ENCODE measurements at regions not wholly inside any gene's neighbourhood (a gene's known extent, or its start where the extent isn't known, plus 50 kb on each side); places are given as distances from the start of the nearest gene placed in this dataset.
"Not testable (repeated sequence)": the region's sequence is repeated elsewhere in the genome, so short reads cannot be mapped to it uniquely, and the experiment has no call there.

DNA sequence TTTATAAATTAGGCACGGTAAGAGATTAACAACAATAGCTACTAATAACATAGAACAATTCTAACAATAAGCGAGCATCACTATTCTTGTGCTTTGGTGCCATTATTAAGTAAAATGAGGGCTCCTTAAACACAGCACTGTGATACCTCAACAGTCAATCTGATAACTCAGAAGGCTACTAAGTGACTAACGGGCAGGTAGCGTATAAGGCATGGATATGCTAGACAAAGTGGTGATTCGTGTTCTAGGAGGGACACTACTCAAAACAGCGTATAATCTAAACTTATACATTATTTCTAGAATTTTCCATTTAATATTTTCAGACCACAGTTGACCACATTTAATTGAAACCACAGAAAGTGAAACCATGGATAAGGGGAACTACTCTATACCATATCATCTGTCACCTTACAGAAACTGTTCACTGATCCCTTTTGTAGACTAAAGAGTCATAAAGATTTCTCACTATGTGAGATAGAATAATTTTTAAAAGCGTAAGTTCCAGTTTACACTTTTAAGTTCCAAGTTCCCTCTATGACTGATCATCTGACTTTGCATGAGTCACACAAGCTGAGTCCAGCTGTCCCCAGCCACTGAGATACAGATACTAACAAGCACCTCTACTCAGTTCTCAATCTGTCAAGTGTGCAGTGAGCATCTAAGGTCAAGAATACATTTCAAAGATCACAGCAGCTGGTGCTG, 181.9 kb downstream of the SPATA31A6 start:
- H3K9ac ChIP-seq (replicated peaks; ENCODE audit: extremely low read depth, insufficient read depth, low read length); dilution Hi-C loops (cut with MboI; ENCODE audit: extremely low pct_ligation_motif_present, low sequenced_read_pairs); H3K4me2 ChIP-seq (ENCODE audit: insufficient read depth, low read length); H4K20me1 ChIP-seq (replicated peaks; ENCODE audit: control insufficient read depth, extremely low read depth, insufficient read depth, low read length); H3K27ac ChIP-seq (ENCODE audit: insufficient read depth, low read depth, low read length); H3K27me3 ChIP-seq (ENCODE audit: control insufficient read depth in 2 of 2, insufficient read depth in 2 of 2, low read length in 2 of 2); POLR2A ChIA-PET; H3K9me3 ChIP-seq (replicated peaks; ENCODE audit: control insufficient read depth, insufficient read depth, low read length); intact Hi-C loops (cut with micrococcal nuclease); BruUV-seq (replicated peaks); H3K4me3 ChIP-seq (replicated peaks in 1 of 3; ENCODE audit: insufficient read depth in 1 of 3, low read depth in 1 of 3, low read length in 3 of 3); H3K4me1 ChIP-seq (ENCODE audit: control insufficient read depth, extremely low read depth, insufficient read depth, low read length); CTCF ChIA-PET; H2AFZ ChIP-seq (ENCODE audit: low read depth, low read length); H3K36me3 ChIP-seq (ENCODE audit: control insufficient read depth in 2 of 2, extremely low read depth in 1 of 2, insufficient read depth in 2 of 2, low read length in 2 of 2); FAIRE-seq; H3K9me1 ChIP-seq (replicated peaks; ENCODE audit: control insufficient read depth, extremely low read depth, insufficient read depth, low read length); H3K79me2 ChIP-seq (ENCODE audit: control insufficient read depth, insufficient read depth, low read length): not testable (repeated sequence)
- DNase-seq (ENCODE audit: low read depth, low spot score): peak; percentile 35
- peak; percentile 36 for TF ChIP-seq JUN (IDR thresholded peaks at IDR 0.05; ENCODE audit: borderline replicate concordance, insufficient read depth, insufficient read length, low read depth)
- TF ChIP-seq FOS (IDR thresholded peaks at IDR 0.05; ENCODE audit: borderline replicate concordance, insufficient read depth, low read length): peak; percentile 56

DNA sequence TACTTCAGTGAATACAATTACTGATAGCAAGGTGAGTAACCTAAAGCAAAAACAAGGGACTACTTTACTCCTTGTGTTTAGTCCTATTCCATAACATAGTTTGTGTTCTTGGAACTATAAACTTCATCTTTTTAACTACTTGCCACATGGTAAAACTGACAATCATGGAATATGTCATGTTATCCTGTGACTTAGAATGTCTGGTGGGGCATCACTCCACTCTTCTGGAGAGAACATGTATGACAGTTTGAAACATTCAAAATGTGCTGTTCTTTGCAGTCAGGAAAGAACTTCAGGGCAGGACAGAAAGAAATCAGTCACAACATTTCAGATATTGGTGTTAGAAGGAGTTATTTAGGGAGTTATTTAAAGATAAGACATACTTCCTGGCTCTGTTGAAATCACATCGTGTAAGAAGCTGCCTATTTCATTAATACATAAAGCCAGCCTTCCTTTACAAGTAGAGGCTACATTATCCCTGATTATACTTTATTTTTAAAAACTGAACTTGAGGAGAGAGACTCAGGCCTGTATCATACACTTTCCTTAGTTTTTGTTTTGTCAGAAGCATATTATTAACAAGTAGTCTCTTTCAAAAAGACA, 184.9 kb downstream of the SPATA31A6 start:
- H4K20me1 ChIP-seq (replicated peaks; ENCODE audit: control insufficient read depth, extremely low read depth, insufficient read depth, low read length); POLR2A ChIA-PET; H3K9me1 ChIP-seq (replicated peaks; ENCODE audit: control insufficient read depth, extremely low read depth, insufficient read depth, low read length); CTCF ChIA-PET; dilution Hi-C loops (cut with MboI; ENCODE audit: extremely low pct_ligation_motif_present, low sequenced_read_pairs); BruUV-seq (replicated peaks); H3K36me3 ChIP-seq (ENCODE audit: control insufficient read depth in 2 of 2, extremely low read depth in 1 of 2, insufficient read depth in 2 of 2, low read length in 2 of 2); FAIRE-seq; H3K4me3 ChIP-seq (replicated peaks in 1 of 3; ENCODE audit: insufficient read depth in 1 of 3, low read depth in 1 of 3, low read length in 3 of 3); H3K4me2 ChIP-seq (ENCODE audit: insufficient read depth, low read length); H3K79me2 ChIP-seq (ENCODE audit: control insufficient read depth, insufficient read depth, low read length); intact Hi-C loops (cut with micrococcal nuclease); H3K9ac ChIP-seq (replicated peaks; ENCODE audit: extremely low read depth, insufficient read depth, low read length); H3K27me3 ChIP-seq (ENCODE audit: control insufficient read depth in 2 of 2, insufficient read depth in 2 of 2, low read length in 2 of 2); H3K9me3 ChIP-seq (replicated peaks; ENCODE audit: control insufficient read depth, insufficient read depth, low read length); H3K27ac ChIP-seq (ENCODE audit: insufficient read depth, low read depth, low read length); H3K4me1 ChIP-seq (ENCODE audit: control insufficient read depth, extremely low read depth, insufficient read depth, low read length): not testable (repeated sequence)
- DNase-seq (ENCODE audit: low read depth, low spot score): peak; percentile 56
- peak overlapping the region; percentile 23 for H2AFZ ChIP-seq (ENCODE audit: low read depth, low read length)
- TF ChIP-seq, protein P1, sequence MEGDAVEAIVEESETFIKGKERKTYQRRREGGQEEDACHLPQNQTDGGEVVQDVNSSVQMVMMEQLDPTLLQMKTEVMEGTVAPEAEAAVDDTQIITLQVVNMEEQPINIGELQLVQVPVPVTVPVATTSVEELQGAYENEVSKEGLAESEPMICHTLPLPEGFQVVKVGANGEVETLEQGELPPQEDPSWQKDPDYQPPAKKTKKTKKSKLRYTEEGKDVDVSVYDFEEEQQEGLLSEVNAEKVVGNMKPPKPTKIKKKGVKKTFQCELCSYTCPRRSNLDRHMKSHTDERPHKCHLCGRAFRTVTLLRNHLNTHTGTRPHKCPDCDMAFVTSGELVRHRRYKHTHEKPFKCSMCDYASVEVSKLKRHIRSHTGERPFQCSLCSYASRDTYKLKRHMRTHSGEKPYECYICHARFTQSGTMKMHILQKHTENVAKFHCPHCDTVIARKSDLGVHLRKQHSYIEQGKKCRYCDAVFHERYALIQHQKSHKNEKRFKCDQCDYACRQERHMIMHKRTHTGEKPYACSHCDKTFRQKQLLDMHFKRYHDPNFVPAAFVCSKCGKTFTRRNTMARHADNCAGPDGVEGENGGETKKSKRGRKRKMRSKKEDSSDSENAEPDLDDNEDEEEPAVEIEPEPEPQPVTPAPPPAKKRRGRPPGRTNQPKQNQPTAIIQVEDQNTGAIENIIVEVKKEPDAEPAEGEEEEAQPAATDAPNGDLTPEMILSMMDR (IDR thresholded peaks at IDR 0.05; ENCODE audit: extremely low read depth in 1 of 2, insufficient read depth in 1 of 2, low read depth in 1 of 2, low read length in 2 of 2): peak in 1 of 2 donors; percentile 10

DNA sequence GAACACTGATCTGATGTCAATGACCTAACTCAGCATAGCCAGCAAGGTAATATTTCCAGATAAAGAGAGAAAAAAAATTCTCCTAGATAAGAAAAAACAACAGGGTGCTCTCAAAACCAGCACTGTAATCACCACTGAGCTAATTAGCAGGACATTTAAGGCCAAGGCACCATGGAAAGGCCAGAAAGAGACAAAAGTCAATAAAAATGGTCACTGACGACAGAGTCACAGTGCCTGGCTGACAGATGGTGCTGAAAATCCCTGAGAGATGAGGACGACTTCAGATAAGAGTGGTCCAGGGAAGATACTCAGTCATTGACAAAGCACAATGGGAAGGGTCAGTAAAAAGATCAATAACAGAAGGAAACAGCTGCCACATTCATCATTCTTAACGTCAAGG, 186.7 kb downstream of the SPATA31A6 start:
- CTCF ChIA-PET; H3K79me2 ChIP-seq (ENCODE audit: control insufficient read depth, insufficient read depth, low read length); H2AFZ ChIP-seq (ENCODE audit: low read depth, low read length); H3K9ac ChIP-seq (replicated peaks; ENCODE audit: extremely low read depth, insufficient read depth, low read length); BruUV-seq (replicated peaks); intact Hi-C loops (cut with micrococcal nuclease); POLR2A ChIA-PET; H3K4me2 ChIP-seq (ENCODE audit: insufficient read depth, low read length); H3K9me3 ChIP-seq (replicated peaks; ENCODE audit: control insufficient read depth, insufficient read depth, low read length); H3K9me1 ChIP-seq (replicated peaks; ENCODE audit: control insufficient read depth, extremely low read depth, insufficient read depth, low read length); H3K27ac ChIP-seq (ENCODE audit: insufficient read depth, low read depth, low read length); H3K27me3 ChIP-seq (ENCODE audit: control insufficient read depth in 2 of 2, insufficient read depth in 2 of 2, low read length in 2 of 2); dilution Hi-C loops (cut with MboI; ENCODE audit: extremely low pct_ligation_motif_present, low sequenced_read_pairs); H3K4me1 ChIP-seq (ENCODE audit: control insufficient read depth, extremely low read depth, insufficient read depth, low read length); H3K4me3 ChIP-seq (replicated peaks in 1 of 3; ENCODE audit: insufficient read depth in 1 of 3, low read depth in 1 of 3, low read length in 3 of 3); DNase-seq (ENCODE audit: low read depth, low spot score); H3K36me3 ChIP-seq (ENCODE audit: control insufficient read depth in 2 of 2, extremely low read depth in 1 of 2, insufficient read depth in 2 of 2, low read length in 2 of 2); FAIRE-seq; H4K20me1 ChIP-seq (replicated peaks; ENCODE audit: control insufficient read depth, extremely low read depth, insufficient read depth, low read length): not testable (repeated sequence)
